ENCODE measurements at regions not wholly inside any gene's neighbourhood (a gene's known extent, or its start where the extent isn't known, plus 50 kb on each side); places are given as distances from the start of the nearest gene placed in this dataset.

- peaks cover 44% of the 10 kb centered on the region for H3K4me1 ChIP-seq (ENCODE audit: control insufficient read depth, insufficient read depth, low read length)
- H3K27ac ChIP-seq (ENCODE audit: insufficient read depth, low read depth, low read length, poor library complexity, severe bottlenecking) = no peak overlapping the region
Observed at GRCh38 chr14:100399052-100399849, 76.1 kb downstream of the SLC25A47 start.

GRCh38 chr14:100400115-100400514 lies 77.0 kb downstream of the SLC25A47 start:
- Histone ChIP-seq H3K27ac (ENCODE audit: insufficient read depth, low read depth, low read length, poor library complexity, severe bottlenecking) (no peak overlapping the region), H3K9me3 (ENCODE audit: control insufficient read depth, low read length) (no peaks in the 10 kb centered on the region), H3K4me1 (ENCODE audit: control insufficient read depth, insufficient read depth, low read length) (peaks cover 44% of the 10 kb centered on the region), H3K4me3 (ENCODE audit: insufficient read depth, low read depth, low read length) (no peak overlapping the region), H3K36me3 (ENCODE audit: control insufficient read depth, insufficient read depth, low read length) (no peaks in the 10 kb centered on the region), H3K27me3 (ENCODE audit: control insufficient read depth, insufficient read depth, low read length, poor library complexity, severe bottlenecking) (no peaks in the 10 kb centered on the region)
- 86 to 88% methylated on average over 5 of the region's 5 CpGs for WGBS, 2 experiments

More at GRCh38 chr14:100399052-100399849, 76.1 kb downstream of the SLC25A47 start:
- H3K36me3 ChIP-seq (ENCODE audit: control insufficient read depth, insufficient read depth, low read length) = no peaks in the 10 kb centered on the region
- 82% methylated on average over 13 of the region's 13 CpGs for WGBS, 2 experiments
- no peaks in the 10 kb centered on the region for H3K9me3 ChIP-seq (ENCODE audit: control insufficient read depth, low read length)
- H3K4me3 ChIP-seq (ENCODE audit: insufficient read depth, low read depth, low read length) = no peak overlapping the region
- no peaks in the 10 kb centered on the region for H3K27me3 ChIP-seq (ENCODE audit: control insufficient read depth, insufficient read depth, low read length, poor library complexity, severe bottlenecking)

- H3K4me1 ChIP-seq (ENCODE audit: control insufficient read depth, insufficient read depth, low read length) = peaks cover 44% of the 10 kb centered on the region
- H3K27ac ChIP-seq (ENCODE audit: insufficient read depth, low read depth, low read length, poor library complexity, severe bottlenecking) = no peak overlapping the region
- no peaks in the 10 kb centered on the region for H3K27me3 ChIP-seq (ENCODE audit: control insufficient read depth, insufficient read depth, low read length, poor library complexity, severe bottlenecking)
- H3K9me3 ChIP-seq (ENCODE audit: control insufficient read depth, low read length) = no peaks in the 10 kb centered on the region
- H3K36me3 ChIP-seq (ENCODE audit: control insufficient read depth, insufficient read depth, low read length) = no peaks in the 10 kb centered on the region
- WGBS, 2 experiments = 89 to 90% methylated on average over 17 of the region's 17 CpGs
- H3K4me3 ChIP-seq (ENCODE audit: insufficient read depth, low read depth, low read length) = no peak overlapping the region
Observed at GRCh38 chr14:100401031-100401692, 78.0 kb downstream of the SLC25A47 start.

- H3K4me1 ChIP-seq (ENCODE audit: control insufficient read depth, insufficient read depth, low read length) = peaks cover 39% of the 10 kb centered on the region
- H3K27ac ChIP-seq (ENCODE audit: insufficient read depth, low read depth, low read length, poor library complexity, severe bottlenecking) = no peak overlapping the region
- H3K9me3 ChIP-seq (ENCODE audit: control insufficient read depth, low read length) = no peaks in the 10 kb centered on the region
- WGBS, 2 experiments = 83 to 89% methylated on average over 3 of the region's 3 CpGs
- H3K4me3 ChIP-seq (ENCODE audit: insufficient read depth, low read depth, low read length) = no peak overlapping the region
- H3K27me3 ChIP-seq (ENCODE audit: control insufficient read depth, insufficient read depth, low read length, poor library complexity, severe bottlenecking) = no peaks in the 10 kb centered on the region
- no peaks in the 10 kb centered on the region for H3K36me3 ChIP-seq (ENCODE audit: control insufficient read depth, insufficient read depth, low read length)
Observed at GRCh38 chr14:100401792-100402191, 78.7 kb downstream of the SLC25A47 start.

GRCh38 chr14:100402631-100403030 lies 79.5 kb downstream of the SLC25A47 start:
- Histone ChIP-seq H3K27me3 (ENCODE audit: control insufficient read depth, insufficient read depth, low read length, poor library complexity, severe bottlenecking) (no peaks in the 10 kb centered on the region), H3K9me3 (ENCODE audit: control insufficient read depth, low read length) (no peaks in the 10 kb centered on the region), H3K4me3 (ENCODE audit: insufficient read depth, low read depth, low read length) (no peak overlapping the region), H3K27ac (ENCODE audit: insufficient read depth, low read depth, low read length, poor library complexity, severe bottlenecking) (no peak overlapping the region), H3K36me3 (ENCODE audit: control insufficient read depth, insufficient read depth, low read length) (no peaks in the 10 kb centered on the region), H3K4me1 (ENCODE audit: control insufficient read depth, insufficient read depth, low read length) (peaks cover 38% of the 10 kb centered on the region)
- WGBS, 2 experiments = 83 to 84% methylated on average over 6 to 7 of the region's 7 CpGs

GRCh38 chr14:100403105-100403504 lies 80.0 kb downstream of the SLC25A47 start:
- no peak overlapping the region for H3K4me3 ChIP-seq (ENCODE audit: insufficient read depth, low read depth, low read length)
- no peak overlapping the region for H3K27ac ChIP-seq (ENCODE audit: insufficient read depth, low read depth, low read length, poor library complexity, severe bottlenecking)
- no peaks in the 10 kb centered on the region for H3K36me3 ChIP-seq (ENCODE audit: control insufficient read depth, insufficient read depth, low read length)
- peaks cover 38% of the 10 kb centered on the region for H3K4me1 ChIP-seq (ENCODE audit: control insufficient read depth, insufficient read depth, low read length)
- H3K9me3 ChIP-seq (ENCODE audit: control insufficient read depth, low read length) = no peaks in the 10 kb centered on the region
- H3K27me3 ChIP-seq (ENCODE audit: control insufficient read depth, insufficient read depth, low read length, poor library complexity, severe bottlenecking) = no peaks in the 10 kb centered on the region
- 97 to 99% methylated on average over 4 to 5 of the region's 5 CpGs for WGBS, 2 experiments

- 95% methylated on average over 10 of the region's 10 CpGs for WGBS, 2 experiments
- no peak overlapping the region for H3K27ac ChIP-seq (ENCODE audit: insufficient read depth, low read depth, low read length, poor library complexity, severe bottlenecking)
Observed at GRCh38 chr14:100403802-100404365, 80.7 kb downstream of the SLC25A47 start.

GRCh38 chr14:100404419-100404818 lies 81.3 kb downstream of the SLC25A47 start:
- Histone ChIP-seq H3K27me3 (ENCODE audit: control insufficient read depth, insufficient read depth, low read length, poor library complexity, severe bottlenecking) (no peaks in the 10 kb centered on the region), H3K4me3 (ENCODE audit: insufficient read depth, low read depth, low read length) (no peak overlapping the region), H3K9me3 (ENCODE audit: control insufficient read depth, low read length) (no peaks in the 10 kb centered on the region), H3K27ac (ENCODE audit: insufficient read depth, low read depth, low read length, poor library complexity, severe bottlenecking) (no peak overlapping the region), H3K4me1 (ENCODE audit: control insufficient read depth, insufficient read depth, low read length) (peaks cover 26% of the 10 kb centered on the region), H3K36me3 (ENCODE audit: control insufficient read depth, insufficient read depth, low read length) (no peaks in the 10 kb centered on the region)
- 90% methylated on average over 4 of the region's 4 CpGs for WGBS, 2 experiments

More at GRCh38 chr14:100403802-100404365, 80.7 kb downstream of the SLC25A47 start:
- H3K4me1 ChIP-seq (ENCODE audit: control insufficient read depth, insufficient read depth, low read length) = peaks cover 31% of the 10 kb centered on the region
- H3K36me3 ChIP-seq (ENCODE audit: control insufficient read depth, insufficient read depth, low read length) = no peaks in the 10 kb centered on the region
- H3K27me3 ChIP-seq (ENCODE audit: control insufficient read depth, insufficient read depth, low read length, poor library complexity, severe bottlenecking) = no peaks in the 10 kb centered on the region
- H3K9me3 ChIP-seq (ENCODE audit: control insufficient read depth, low read length) = no peaks in the 10 kb centered on the region
- H3K4me3 ChIP-seq (ENCODE audit: insufficient read depth, low read depth, low read length) = no peak overlapping the region

GRCh38 chr14:100405760-100406455 lies 82.8 kb downstream of the SLC25A47 start:
- WGBS, 2 experiments = 94% methylated on average over 12 of the region's 12 CpGs
- no peaks in the 10 kb centered on the region for H3K9me3 ChIP-seq (ENCODE audit: control insufficient read depth, low read length)

More at GRCh38 chr14:100405760-100406455, 82.8 kb downstream of the SLC25A47 start:
- Histone ChIP-seq H3K4me1 (ENCODE audit: control insufficient read depth, insufficient read depth, low read length) (peaks cover 24% of the 10 kb centered on the region), H3K4me3 (ENCODE audit: insufficient read depth, low read depth, low read length) (no peak overlapping the region), H3K27me3 (ENCODE audit: control insufficient read depth, insufficient read depth, low read length, poor library complexity, severe bottlenecking) (no peaks in the 10 kb centered on the region), H3K36me3 (ENCODE audit: control insufficient read depth, insufficient read depth, low read length) (no peaks in the 10 kb centered on the region), H3K27ac (ENCODE audit: insufficient read depth, low read depth, low read length, poor library complexity, severe bottlenecking) (no peak overlapping the region)
